Panc1 (cell line): ENCODE measurements at regions not wholly inside any gene's neighbourhood (a gene's known extent, or its start where the extent isn't known, plus 50 kb on each side); places are given as distances from the start of the nearest gene placed in this dataset.
"Not testable (repeated sequence)": the region's sequence is repeated elsewhere in the genome, so short reads cannot be mapped to it uniquely, and the experiment has no call there.

Experiments used
- ATAC-seq: fragments of 200-7000 bp; cut with Tn5 transposase; 2 replicates; pipeline ENCODE4 v1.9.1; 2020; ENCODE audit warnings: mild to moderate bottlenecking, moderate library complexity
- BruUV-seq: library from RNA; stranded (reverse); fragments of 400-500 nt; replicated peaks from 2 replicates; lab custom pipeline; 2021; lab: Mats Ljungman, UMichigan
- CTCF ChIA-PET: fragments of 300-600 bp; sonication (Branson Sonifier 250); formaldehyde crosslinking; loops from one replicate; lab custom pipeline; 2022; ENCODE audit warnings: antibody characterized with exemption; lab: Charles Lee
- POLR2A ChIA-PET: fragments of 300-600 bp; sonication (Branson Sonifier 250); formaldehyde crosslinking; loops from one replicate; lab custom pipeline; 2022; ENCODE audit warnings: antibody characterized with exemption; lab: Charles Lee
- DNase-seq: peaks from one replicate; pipeline ENCODE4 v3.0.0-alpha.2; 2010; ENCODE audit warnings: low read depth, low spot score
- H3K27ac ChIP-seq: 2 replicates; pipeline ENCODE4 v1.5.1; 2011; ENCODE audit warnings: mild to moderate bottlenecking, low read length, inconsistent platforms
- H3K27me3 ChIP-seq: fragments of 200-500 bp; sonication (Bioruptor generic); 2 replicates; pipeline ENCODE4 v1.6.0; 2014; ENCODE audit warnings: low read length, inconsistent platforms; ENCODE audit not compliant: control insufficient read depth, insufficient read depth
- H3K36me3 ChIP-seq: fragments of 200-500 bp; sonication (Bioruptor generic); 2 replicates; pipeline ENCODE4 v1.5.1; 2014; ENCODE audit warnings: inconsistent platforms, mild to moderate bottlenecking, low read length, moderate library complexity; ENCODE audit not compliant: control insufficient read depth, insufficient read depth
- H3K4me1 ChIP-seq: 2 replicates; pipeline ENCODE4 v1.5.1; 2011; ENCODE audit warnings: inconsistent platforms, mild to moderate bottlenecking, low read length, moderate library complexity; ENCODE audit not compliant: control insufficient read depth, insufficient read depth
- H3K4me3 ChIP-seq, 2 experiments: 2 replicates each; pipeline ENCODE4 v1.5.1; 2011 to 2012; ENCODE audit warnings: low read depth in 2 of 2, low read length in 2 of 2, mild to moderate bottlenecking in 2 of 2, inconsistent platforms in 1 of 2, moderate library complexity in 1 of 2
- H3K9me3 ChIP-seq: fragments of 200-500 bp; sonication (Bioruptor generic); 2 replicates; pipeline ENCODE4 v1.5.1; 2014; ENCODE audit warnings: low read depth, mild to moderate bottlenecking, inconsistent platforms, low read length, moderate library complexity; ENCODE audit not compliant: control insufficient read depth, insufficient read depth
- CTCF ChIP-seq: fragments of 450-650 bp; IDR thresholded peaks from 2 replicates; pipeline ENCODE4 v1.5.1; 2017; ENCODE audit warnings: mild to moderate bottlenecking
- POLR2AphosphoS5 ChIP-seq: IDR thresholded peaks from 2 replicates; pipeline ENCODE4 v1.6.1; 2012; ENCODE audit warnings: mild to moderate bottlenecking, low read depth, low read length, moderate library complexity
- REST ChIP-seq, 2 experiments: IDR thresholded peaks; 2 replicates each; pipeline ENCODE4 v1.6.1; 2011 to 2012; ENCODE audit warnings: low read depth in 2 of 2, control low read depth in 1 of 2, low read length in 1 of 2, mild to moderate bottlenecking in 1 of 2, moderate library complexity in 1 of 2; ENCODE audit not compliant: insufficient read depth in 1 of 2
- SIN3A ChIP-seq: IDR thresholded peaks from 2 replicates; pipeline ENCODE4 v1.6.1; 2012; ENCODE audit warnings: low read depth, mild to moderate bottlenecking, low read length, moderate library complexity, borderline replicate concordance; ENCODE audit not compliant: insufficient read depth
- TCF7L2 ChIP-seq: IDR thresholded peaks from 2 replicates; pipeline ENCODE4 v1.6.1; 2011; ENCODE audit warnings: mild to moderate bottlenecking, low read depth, low read length, inconsistent platforms
- in situ Hi-C: cut with HindIII; loops from 2 replicates; pipeline ENCODE4 v1.10.0; 2016; ENCODE audit warnings: low sequenced_read_pairs, low pct_unique_long_range_greater_than_20kb
- intact Hi-C: fragments of 100-400 bp; cut with micrococcal nuclease; formaldehyde crosslinking; loops from one replicate; pipeline ENCODE4 v1.10.0; 2022; ENCODE audit not compliant: unreplicated experiment

GRCh38 chr16:65816556-65816955, 549.9 kb upstream of the CDH5 start:
- ATAC-seq (no peak), DNase-seq (no peak)
- Histone ChIP-seq H3K4me3 (no peak overlapping the region), H3K36me3 (no peaks in the 10 kb centered on the region), H3K27ac (no peak overlapping the region), H3K27me3 (no peaks in the 10 kb centered on the region; the same call in 1 of the 2 replicates), H3K9me3 (no peaks in the 10 kb centered on the region), H3K4me1 (no peaks in the 10 kb centered on the region)
- TF ChIP-seq CTCF (no peak), SIN3A (no peak), POLR2AphosphoS5 (no peak), REST (IDR thresholded peaks at IDR 0.05; ENCODE audit: insufficient read depth in 1 of 2, low read depth in 2 of 2, low read length in 1 of 2) (no peak), TCF7L2 (no peak)
- intact Hi-C loops (no loop called here), in situ Hi-C loops (no loop called here)
- POLR2A ChIA-PET, result no interaction called here
- CTCF ChIA-PET, result no interaction called here
- BruUV-seq, result no TSS peak

- TF ChIP-seq POLR2AphosphoS5 (no peak), CTCF (no peak), TCF7L2 (no peak), REST (IDR thresholded peaks at IDR 0.05; ENCODE audit: insufficient read depth in 1 of 2, low read depth in 2 of 2, low read length in 1 of 2) (no peak), SIN3A (no peak)
- ATAC-seq (no peak), DNase-seq (no peak)
- no peak overlapping the region for H3K4me3 ChIP-seq
- ChIA-PET CTCF (no interaction called here), POLR2A (no interaction called here)
- intact Hi-C loops, result no loop called here
- BruUV-seq, result no TSS peak
- in situ Hi-C loops, result no loop called here
- no peaks in the 10 kb centered on the region for H3K4me1 ChIP-seq
- no peaks in the 10 kb centered on the region for H3K9me3 ChIP-seq
- H3K27me3 ChIP-seq, result no peaks in the 10 kb centered on the region; the same call in 1 of the 2 replicates
- no peak overlapping the region for H3K27ac ChIP-seq
- no peaks in the 10 kb centered on the region for H3K36me3 ChIP-seq
Observed at GRCh38 chr16:65815707-65816106, 550.8 kb upstream of the CDH5 start.

- H3K4me3 ChIP-seq, H3K36me3 ChIP-seq, ATAC-seq, BruUV-seq, CTCF ChIA-PET, H3K27ac ChIP-seq, H3K9me3 ChIP-seq, DNase-seq, intact Hi-C loops, H3K27me3 ChIP-seq, POLR2A ChIA-PET, H3K4me1 ChIP-seq, in situ Hi-C loops: not testable (repeated sequence)
Observed at GRCh38 chr16:65813879-65814278, 552.6 kb upstream of the CDH5 start.
